GM12874 (cell line): ENCODE measurements at regions not wholly inside any gene's neighbourhood (a gene's known extent, or its start where the extent isn't known, plus 50 kb on each side); places are given as distances from the start of the nearest gene placed in this dataset.

ENCODE experiments used
- CTCF ChIP-seq: IDR thresholded peaks from 2 replicates; pipeline ENCODE4 v1.5.1; 2011; ENCODE audit warnings: low read depth, mild to moderate bottlenecking, control low read depth, low read length, moderate library complexity; ENCODE audit not compliant: insufficient read depth

DNA sequence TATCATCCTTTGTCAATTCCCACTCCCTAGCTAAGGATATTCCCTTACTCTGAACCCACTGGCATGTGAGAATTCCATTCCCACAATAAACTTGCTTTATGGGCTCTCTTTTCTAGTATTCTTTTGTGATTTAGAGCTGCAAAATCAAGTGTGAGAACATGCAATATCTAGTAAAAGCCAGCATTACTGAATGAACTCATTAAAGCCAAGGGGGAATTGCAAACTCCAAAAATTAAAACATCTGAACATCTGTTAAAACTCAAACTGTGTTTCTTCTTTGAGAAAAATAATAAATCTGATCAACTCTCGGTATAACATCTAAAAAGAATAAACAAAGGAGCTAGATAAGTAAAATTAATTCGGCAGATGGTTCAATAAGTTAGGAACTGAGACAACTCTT is 53.1 kb upstream of the MPDZ start:
- TF ChIP-seq CTCF = no peak

GRCh38 chr9:13331320-13331719 is 51.8 kb upstream of the MPDZ start:
- TF ChIP-seq CTCF = no peak

DNA sequence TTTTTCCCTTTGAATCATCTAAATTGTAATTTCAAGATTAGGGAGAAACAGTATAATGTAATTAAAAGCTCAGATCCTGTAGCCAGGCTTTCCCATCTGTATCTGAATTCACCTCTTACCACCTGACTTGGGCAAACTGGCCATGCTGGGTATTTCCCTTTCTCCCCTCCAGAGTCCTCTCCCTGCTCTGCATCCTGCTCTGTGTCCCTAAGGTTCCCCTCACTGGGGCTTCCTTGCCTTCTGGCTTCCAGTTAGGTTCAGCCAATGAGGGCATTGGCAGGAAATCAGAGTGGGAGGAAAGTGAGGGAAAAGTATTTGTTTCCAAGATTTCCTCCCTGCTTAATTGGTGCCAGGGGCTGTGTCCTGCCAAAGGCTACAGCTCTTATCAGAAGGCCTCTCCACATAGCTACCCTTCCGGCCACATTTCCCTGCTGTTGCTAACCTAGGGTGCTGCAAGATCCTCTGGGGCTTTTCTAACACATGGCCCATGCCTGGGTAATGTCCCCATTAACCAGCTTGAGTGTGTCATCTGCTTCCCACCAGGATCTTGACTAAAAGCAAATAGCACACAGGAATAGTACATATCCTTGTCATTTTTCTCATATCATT is 51.0 kb upstream of the MPDZ start:
- TF ChIP-seq CTCF = no peak
